H1 (cell line): ENCODE measurements at regions not wholly inside any gene's neighbourhood (a gene's known extent, or its start where the extent isn't known, plus 50 kb on each side); places are given as distances from the start of the nearest gene placed in this dataset.

Source experiments
- CTCF ChIA-PET: fragments of 300-600 bp; sonication (Branson Sonifier 250); formaldehyde crosslinking; loops from one replicate; lab custom pipeline; 2021; ENCODE audit not compliant: partially characterized antibody; lab: Charles Lee
- POLR2A ChIA-PET: fragments of 300-600 bp; sonication (Branson Sonifier 250); formaldehyde crosslinking; loops from one replicate; lab custom pipeline; 2021; ENCODE audit warnings: inconsistent platforms; ENCODE audit not compliant: partially characterized antibody; lab: Charles Lee
- DNase-seq, 2 experiments: peaks; one replicate each; pipeline versions ENCODE4 v3.0.0 to v3.0.0-alpha.2; 2010 to 2022; ENCODE audit warnings: low spot score in 2 of 2, low read depth in 1 of 2, mixed read lengths in 1 of 2
- FAIRE-seq: peaks from 2 replicates; lab custom pipeline; 2011; peaks lifted over from hg19 to GRCh38; lab: Jason Lieb, UNC
- H2AFZ ChIP-seq: 2 replicates; pipeline ENCODE4 v1.8.1; 2012; ENCODE audit warnings: low read length, inconsistent platforms
- H2AK5ac ChIP-seq: 2 replicates; pipeline ENCODE4 v1.6.1; 2013; ENCODE audit warnings: low read depth, low read length
- H2BK120ac ChIP-seq: replicated peaks from 2 replicates; pipeline ENCODE3; 2013; ENCODE audit warnings: low read depth, low read length, inconsistent platforms
- H2BK12ac ChIP-seq: 2 replicates; pipeline ENCODE4 v1.6.1; 2013; ENCODE audit warnings: low read depth, low read length
- H2BK15ac ChIP-seq: 2 replicates; pipeline ENCODE4 v1.6.1; 2013; ENCODE audit warnings: low read length
- H2BK20ac ChIP-seq: 2 replicates; pipeline ENCODE4 v1.6.1; 2013; ENCODE audit warnings: low read length
- H2BK5ac ChIP-seq: 2 replicates; pipeline ENCODE4 v1.6.1; 2013; ENCODE audit warnings: low read depth, low read length
- H3K14ac ChIP-seq: 2 replicates; pipeline ENCODE4 v1.6.1; 2013; ENCODE audit warnings: inconsistent platforms; ENCODE audit not compliant: insufficient read length
- H3K18ac ChIP-seq: 2 replicates; pipeline ENCODE4 v1.6.1; 2013; ENCODE audit warnings: low read length; ENCODE audit errors: extremely low read depth
- H3K23ac ChIP-seq: 2 replicates; pipeline ENCODE4 v1.6.1; 2013; ENCODE audit warnings: inconsistent platforms; ENCODE audit not compliant: insufficient read length
- H3K23me2 ChIP-seq: 2 replicates; pipeline ENCODE4 v1.6.1; 2013; ENCODE audit warnings: low read depth, low read length
- H3K27ac ChIP-seq: 2 replicates; pipeline ENCODE4 v1.6.1; 2011; ENCODE audit warnings: low read depth, low read length, inconsistent platforms
- H3K27me3 ChIP-seq, 4 experiments: replicated peaks in 1 of 4; 1 replicate in 1 of 4; 2 replicates in 3 of 4; pipeline versions ENCODE4 v1.6.1 to v1.8.1; 2011 to 2013; ENCODE audit warnings: low read length in 3 of 4, mild to moderate bottlenecking in 3 of 4, inconsistent platforms in 2 of 4, mixed read lengths in 2 of 4, moderate library complexity in 1 of 4; ENCODE audit not compliant: control insufficient read depth in 3 of 4, insufficient read depth in 3 of 4; ENCODE audit errors: extremely low read depth in 1 of 4
- H3K36me3 ChIP-seq, 4 experiments: 2 replicates each; pipeline versions ENCODE4 v1.6.1 to v1.8.1; 2011 to 2013; ENCODE audit warnings: mild to moderate bottlenecking in 4 of 4, low read length in 3 of 4, moderate library complexity in 2 of 4, control low read depth in 1 of 4, inconsistent platforms in 1 of 4; ENCODE audit not compliant: insufficient read depth in 4 of 4, control insufficient read depth in 2 of 4
- H3K4ac ChIP-seq: replicated peaks from 2 replicates; pipeline ENCODE3; 2013; ENCODE audit warnings: low read length, low read depth, mixed read lengths, inconsistent platforms; ENCODE audit not compliant: insufficient read length
- H3K4me1 ChIP-seq, 4 experiments: replicated peaks in 1 of 4; 1 replicate in 1 of 4; 2 replicates in 3 of 4; pipeline versions ENCODE4 v1.6.1 to v1.8.1; 2011 to 2013; ENCODE audit warnings: low read length in 3 of 4, inconsistent platforms in 2 of 4, mixed read lengths in 1 of 4; ENCODE audit not compliant: insufficient read depth in 4 of 4, control insufficient read depth in 3 of 4
- H3K4me2 ChIP-seq, 2 experiments: 2 replicates each; pipeline versions ENCODE4 v1.6.1 to v1.8.1; 2011 to 2013; ENCODE audit warnings: low read depth in 2 of 2, low read length in 2 of 2, control low read depth in 1 of 2, inconsistent platforms in 1 of 2, mild to moderate bottlenecking in 1 of 2; ENCODE audit not compliant: insufficient read depth in 1 of 2
- H3K4me3 ChIP-seq, 4 experiments: fragments of 200-600, 300-600 bp in 1 of 4; sonication (generic), shearing (Covaris generic), sonication (Bioruptor Twin) in 1 of 4; 2 replicates each; pipeline versions ENCODE4 v1.5.1 to v1.8.1; 2011 to 2016; ENCODE audit warnings: low read length in 4 of 4, low read depth in 3 of 4, control low read depth in 2 of 4, inconsistent platforms in 2 of 4, mild to moderate bottlenecking in 2 of 4, mixed read lengths in 1 of 4, moderate library complexity in 1 of 4; ENCODE audit not compliant: insufficient read depth in 2 of 4; ENCODE audit errors: extremely low read depth in 1 of 4
- H3K56ac ChIP-seq: replicated peaks from 2 replicates; pipeline ENCODE3; 2013; ENCODE audit warnings: low read depth, mild to moderate bottlenecking, mixed read lengths, low read length, inconsistent platforms; ENCODE audit not compliant: insufficient read length
- H3K79me1 ChIP-seq: 2 replicates; pipeline ENCODE4 v1.6.1; 2013; ENCODE audit warnings: low read depth, low read length, control low read depth
- H3K79me2 ChIP-seq, 2 experiments: 2 replicates each; pipeline versions ENCODE4 v1.6.1 to v1.8.1; 2012 to 2013; ENCODE audit warnings: low read length in 2 of 2, mild to moderate bottlenecking in 2 of 2, inconsistent platforms in 1 of 2; ENCODE audit not compliant: insufficient read depth in 2 of 2, control insufficient read depth in 1 of 2
- H3K9ac ChIP-seq, 4 experiments: replicated peaks in 1 of 4; 1 replicate in 1 of 4; 2 replicates in 3 of 4; pipeline versions ENCODE4 v1.6.1 to v1.8.1; 2011 to 2013; ENCODE audit warnings: low read depth in 3 of 4, low read length in 3 of 4, control low read depth in 2 of 4, mild to moderate bottlenecking in 2 of 4, moderate library complexity in 2 of 4, inconsistent platforms in 1 of 4; ENCODE audit errors: extremely low read depth in 1 of 4
- H3K9me3 ChIP-seq, 2 experiments: 2 replicates each; pipeline versions ENCODE4 v1.6.1 to v1.8.1; 2012 to 2013; ENCODE audit warnings: mild to moderate bottlenecking in 2 of 2, moderate library complexity in 2 of 2, control low read depth in 1 of 2, inconsistent platforms in 1 of 2, low read depth in 1 of 2, low read length in 1 of 2, mixed read lengths in 1 of 2; ENCODE audit not compliant: insufficient read depth in 2 of 2
- H4K20me1 ChIP-seq, 2 experiments: replicated peaks in 1 of 2; 2 replicates each; pipeline versions ENCODE3 to v1.8.1; 2011 to 2013; ENCODE audit warnings: inconsistent platforms in 2 of 2, low read length in 2 of 2, mild to moderate bottlenecking in 1 of 2; ENCODE audit not compliant: insufficient read depth in 2 of 2, control insufficient read depth in 1 of 2
- H4K5ac ChIP-seq: 2 replicates; pipeline ENCODE4 v1.6.1; 2013; ENCODE audit warnings: low read length, low read depth, mixed read lengths, inconsistent platforms; ENCODE audit not compliant: insufficient read length
- H4K8ac ChIP-seq: 2 replicates; pipeline ENCODE4 v1.8.0; 2013; ENCODE audit warnings: mild to moderate bottlenecking, moderate library complexity, low read length, inconsistent platforms; ENCODE audit not compliant: insufficient read depth; ENCODE audit errors: extremely low read depth
- H4K91ac ChIP-seq: replicated peaks from 2 replicates; pipeline ENCODE3; 2013; ENCODE audit warnings: low read length, mixed read lengths, inconsistent platforms; ENCODE audit not compliant: insufficient read length
- CBX8 ChIP-seq: fragments of 300-800, 300-1000 bp; sonication (generic); IDR thresholded peaks from 2 replicates; pipeline ENCODE4 v1.7.1; 2016; ENCODE audit warnings: low read depth, low read length, borderline replicate concordance
- CHD2 ChIP-seq: IDR thresholded peaks from 2 replicates; pipeline ENCODE4 v1.6.1; 2012; ENCODE audit warnings: low read length, improper control_type of control experiment
- CREB1 ChIP-seq: IDR thresholded peaks from 2 replicates; pipeline ENCODE4 v1.6.1; 2012; ENCODE audit warnings: inconsistent platforms
- EZH2 ChIP-seq: fragments of 200-600 bp; sonication (generic); IDR thresholded peaks from 2 replicates; pipeline ENCODE4 v1.7.1; 2012; ENCODE audit warnings: low read depth, mild to moderate bottlenecking, moderate library complexity, low read length, inconsistent platforms; ENCODE audit not compliant: severe bottlenecking
- JUND ChIP-seq: IDR thresholded peaks from 2 replicates; pipeline ENCODE4 v1.6.1; 2011; ENCODE audit warnings: mild to moderate bottlenecking, improper control_type of control experiment, low read length
- NRF1 ChIP-seq: IDR thresholded peaks from 2 replicates; pipeline ENCODE4 v1.6.1; 2011; ENCODE audit warnings: mild to moderate bottlenecking, low read depth, low read length, improper control_type of control experiment
- RBBP5 ChIP-seq: IDR thresholded peaks from 2 replicates; pipeline ENCODE4 v1.7.1; 2012; ENCODE audit warnings: low read depth, mild to moderate bottlenecking, inconsistent platforms, low read length, moderate library complexity, borderline replicate concordance
- RXRA ChIP-seq: IDR thresholded peaks from 2 replicates; pipeline ENCODE4 v1.6.1; 2011; ENCODE audit warnings: low read depth, mild to moderate bottlenecking, low read length, moderate library complexity; ENCODE audit not compliant: insufficient read depth
- SIN3A ChIP-seq, 2 experiments: IDR thresholded peaks in 1 of 2; conservative IDR thresholded peaks in 1 of 2; 2 replicates each; pipeline ENCODE4 v1.6.1; 2011 to 2012; ENCODE audit warnings: low read length in 2 of 2, improper control_type of control experiment in 1 of 2, low read depth in 1 of 2, mild to moderate bottlenecking in 1 of 2
- SRF ChIP-seq: IDR thresholded peaks from 2 replicates; pipeline ENCODE4 v1.6.1; 2011; ENCODE audit warnings: mild to moderate bottlenecking, low read depth, low read length, moderate library complexity
- TAF1 ChIP-seq: IDR thresholded peaks from 2 replicates; pipeline ENCODE4 v1.6.1; 2011; ENCODE audit warnings: mild to moderate bottlenecking, low read depth, low read length
- WGBS, 2 experiments: shearing (Covaris generic) in 1 of 2; methylation state at CpG; one replicate each; pipeline versions ENCODE4 v1.1.6 to v1.1.7; 2013 to 2015; ENCODE audit warnings: low lambda C conversion rate in 2 of 2, mixed read lengths in 2 of 2, inconsistent platforms in 1 of 2, low coverage in 1 of 2, missing lambda C conversion rate in 1 of 2; ENCODE audit not compliant: insufficient replicate concordance in 2 of 2, insufficient coverage in 1 of 2, insufficient read length in 1 of 2; ENCODE audit errors: extremely low coverage in 1 of 2, missing lambda C conversion rate in 1 of 2; 5-methylcytosine and 5-hydroxymethylcytosine counted together
- TF ChIP-seq, protein P1 (sequence below): IDR thresholded peaks from 2 replicates; pipeline ENCODE4 v1.6.1; 2012; ENCODE audit warnings: inconsistent platforms

DNA sequence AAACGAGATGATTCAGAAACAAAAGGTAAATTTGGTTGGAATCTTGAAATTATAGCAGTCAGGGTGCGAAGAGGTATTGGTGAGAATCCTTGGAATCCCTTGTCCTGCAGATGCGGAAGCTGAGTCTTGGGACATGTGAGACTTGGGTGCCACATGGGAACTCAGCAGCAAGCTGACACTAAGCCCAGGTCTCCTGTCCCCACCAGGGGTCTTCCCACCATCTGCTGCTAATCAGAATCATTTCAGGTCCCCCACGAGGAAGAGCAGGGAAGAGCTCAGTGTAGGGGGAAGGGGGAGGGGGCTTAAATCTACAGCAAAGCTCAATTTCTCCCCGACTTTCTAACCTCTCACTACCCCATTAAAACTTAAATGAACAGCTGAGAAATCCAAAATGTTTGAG, 126.1 kb upstream of the BMPER start:
- H3K27ac ChIP-seq, result no peak overlapping the region
- WGBS, 2 experiments, result 87% methylated on average over 5 of the region's 5 CpGs; no CpG with 5 or more reads in 1 of the 2 experiments

More for the DNA sequence above, 126.1 kb upstream of the BMPER start:
- H2AFZ ChIP-seq, result no peak overlapping the region
- H3K79me2 ChIP-seq, result no peaks in the 10 kb centered on the region
- no peak for TF ChIP-seq TAF1
- TF ChIP-seq CREB1, result no peak
- no peak for TF ChIP-seq NRF1
- no peak for TF ChIP-seq RXRA
- TF ChIP-seq JUND, result no peak
- no peak for TF ChIP-seq SIN3A (conservative IDR thresholded peaks at IDR 0.05 in 1 of 2, IDR thresholded peaks at IDR 0.05 in 1 of 2; ENCODE audit: low read depth in 1 of 2, low read length in 2 of 2)
- TF ChIP-seq, protein P1, sequence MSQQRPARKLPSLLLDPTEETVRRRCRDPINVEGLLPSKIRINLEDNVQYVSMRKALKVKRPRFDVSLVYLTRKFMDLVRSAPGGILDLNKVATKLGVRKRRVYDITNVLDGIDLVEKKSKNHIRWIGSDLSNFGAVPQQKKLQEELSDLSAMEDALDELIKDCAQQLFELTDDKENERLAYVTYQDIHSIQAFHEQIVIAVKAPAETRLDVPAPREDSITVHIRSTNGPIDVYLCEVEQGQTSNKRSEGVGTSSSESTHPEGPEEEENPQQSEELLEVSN, result no peak
- no peak for TF ChIP-seq EZH2
- TF ChIP-seq CHD2, result no peak
- TF ChIP-seq SRF, result no peak
- TF ChIP-seq RBBP5, result no peak
- no peak for TF ChIP-seq CBX8
- no peak overlapping the region for H2BK15ac ChIP-seq
- H4K8ac ChIP-seq, result no peak overlapping the region
- FAIRE-seq (no peak), DNase-seq (no peak)
- H3K36me3 ChIP-seq, result no peaks in the 10 kb centered on the region; a peak in 1 of 8 replicates
- no peak overlapping the region for H2BK12ac ChIP-seq
- H3K4me2 ChIP-seq, result no peak overlapping the region
- H2BK5ac ChIP-seq, result no peak overlapping the region
- H3K4me1 ChIP-seq, result no peaks in the 10 kb centered on the region
- no peak overlapping the region for H3K4ac ChIP-seq
- no peaks in the 10 kb centered on the region for H3K23me2 ChIP-seq
- no peak overlapping the region for H3K4me3 ChIP-seq
- ChIA-PET CTCF (interaction anchor here (0.6 to 1.5 kb wide), 4 partner anchors 24 to 316 kb away, joined by 3 read pairs; no protein-coding TSS in a partner anchor), POLR2A (no interaction called here)
- H3K79me1 ChIP-seq, result no peaks in the 10 kb centered on the region
- H2AK5ac ChIP-seq, result no peak overlapping the region
- no peak overlapping the region for H3K18ac ChIP-seq
- no peak overlapping the region for H3K56ac ChIP-seq
- H4K20me1 ChIP-seq, result no peaks in the 10 kb centered on the region
- H3K9me3 ChIP-seq, result peaks cover 0 to 3% of the 10 kb centered on the region in 2 experiments; a peak in 1 of 4 replicates
- no peak overlapping the region for H2BK20ac ChIP-seq
- H3K14ac ChIP-seq, result no peak overlapping the region
- H4K5ac ChIP-seq, result no peak overlapping the region
- H3K9ac ChIP-seq, result no peak overlapping the region
- H3K23ac ChIP-seq, result no peak overlapping the region
- no peak overlapping the region for H4K91ac ChIP-seq
- H3K27me3 ChIP-seq, result peaks cover 0 to 1% (median 0%) of the 10 kb centered on the region in 4 experiments; a peak in 1 of 7 replicates
- H2BK120ac ChIP-seq, result no peak overlapping the region
